GM12878 (cell line): ENCODE measurements at regions not wholly inside any gene's neighbourhood (a gene's known extent, or its start where the extent isn't known, plus 50 kb on each side); places are given as distances from the start of the nearest gene placed in this dataset.

Source experiments
- ATAC-seq: fragments of 200-7000 bp; cut with Tn5 transposase; 3 replicates; pipeline ENCODE4 v1.9.1; 2020; ENCODE audit warnings: mild to moderate bottlenecking, moderate library complexity
- BruUV-seq: library from RNA; stranded (reverse); fragments of 400-500 nt; replicated peaks from 2 replicates; lab custom pipeline; 2021; lab: Mats Ljungman, UMichigan
- CTCF ChIA-PET: fragments of 300-600 bp; sonication (Branson Sonifier 250); formaldehyde crosslinking; extraction: SDS; loops from one replicate; lab custom pipeline; 2021; ENCODE audit warnings: inconsistent platforms; lab: Yijun Ruan, JAX
- POLR2A ChIA-PET: fragments of 350-600 bp; formaldehyde crosslinking; extraction: SDS; loops from one replicate; lab custom pipeline; 2021; ENCODE audit warnings: inconsistent platforms; lab: Charles Lee
- RAD21 ChIA-PET: fragments of 300-600 bp; sonication (Branson Sonifier 250); formaldehyde crosslinking; loops from one replicate; lab custom pipeline; 2023; ENCODE audit warnings: antibody characterized with exemption; ENCODE audit not compliant: unreplicated experiment; lab: Charles Lee
- SMC1A ChIA-PET: fragments of 300-600 bp; sonication (Branson Sonifier 250); formaldehyde crosslinking; loops from one replicate; lab custom pipeline; 2023; ENCODE audit not compliant: unreplicated experiment, uncharacterized antibody; lab: Charles Lee
- DNase-seq: peaks from one replicate; pipeline ENCODE4 v3.0.0-alpha.2; 2011; ENCODE audit warnings: low read depth, low spot score
- FAIRE-seq: peaks from 3 replicates; lab custom pipeline; 2011; peaks lifted over from hg19 to GRCh38; lab: Jason Lieb, UNC
- H2AFZ ChIP-seq: 2 replicates; pipeline ENCODE4 v1.6.0; 2011; ENCODE audit warnings: low read depth, low read length, control low read depth; ENCODE audit not compliant: control insufficient read depth
- H3K27ac ChIP-seq: 2 replicates; pipeline ENCODE4 v1.5.1; 2011; ENCODE audit warnings: control low read depth; ENCODE audit not compliant: control insufficient read depth, insufficient read depth
- H3K27me3 ChIP-seq, 2 experiments: replicated peaks in 1 of 2; 2 replicates each; pipeline versions ENCODE4 v1.6.0 to v1.6.1; 2011; ENCODE audit warnings: low read length in 1 of 2; ENCODE audit not compliant: control insufficient read depth in 2 of 2, insufficient read depth in 2 of 2
- H3K36me3 ChIP-seq, 2 experiments: 2 replicates each; pipeline ENCODE4 v1.5.1; 2011; ENCODE audit warnings: low read length in 1 of 2; ENCODE audit not compliant: control insufficient read depth in 2 of 2, insufficient read depth in 2 of 2
- H3K4me1 ChIP-seq: 2 replicates; pipeline ENCODE4 v1.6.1; 2011; ENCODE audit warnings: mild to moderate bottlenecking, low read length, moderate library complexity, mixed read lengths; ENCODE audit not compliant: control insufficient read depth, insufficient read depth
- H3K4me2 ChIP-seq: 2 replicates; pipeline ENCODE4 v1.6.0; 2011; ENCODE audit warnings: control low read depth; ENCODE audit not compliant: control insufficient read depth, insufficient read depth
- H3K4me3 ChIP-seq: fragments of 200-600 bp; sonication (generic); 2 replicates; pipeline ENCODE4 v1.5.1; 2016
- H3K79me2 ChIP-seq: 2 replicates; pipeline ENCODE4 v1.6.0; 2011; ENCODE audit warnings: low read length; ENCODE audit not compliant: control insufficient read depth, insufficient read depth
- H3K9ac ChIP-seq: 2 replicates; pipeline ENCODE4 v1.8.0; 2011; ENCODE audit warnings: low read length, control low read depth, mixed read lengths; ENCODE audit not compliant: control insufficient read depth, insufficient read depth
- H3K9me3 ChIP-seq: replicated peaks from 3 replicates; pipeline ENCODE4 v1.5.1; 2011; ENCODE audit warnings: mild to moderate bottlenecking, low read length; ENCODE audit not compliant: control insufficient read depth, insufficient read depth
- H4K20me1 ChIP-seq: 2 replicates; pipeline ENCODE4 v1.6.0; 2011; ENCODE audit not compliant: control insufficient read depth, insufficient read depth
- BACH1 ChIP-seq: fragments of 450-650 bp; IDR thresholded peaks from 2 replicates; pipeline ENCODE4 v1.6.1; 2017; ENCODE audit warnings: mild to moderate bottlenecking, borderline replicate concordance
- BCLAF1 ChIP-seq: fragments of 450-650 bp; IDR thresholded peaks from 2 replicates; pipeline ENCODE4 v1.6.1; 2017; ENCODE audit warnings: antibody characterized with exemption, mild to moderate bottlenecking, moderate library complexity
- BMI1 ChIP-seq: fragments of 450-650 bp; IDR thresholded peaks from 2 replicates; pipeline ENCODE4 v1.6.1; 2016; ENCODE audit warnings: mild to moderate bottlenecking, moderate library complexity, borderline replicate concordance
- EED ChIP-seq: sonication (generic); IDR thresholded peaks from 2 replicates; pipeline ENCODE4 v1.6.1; 2016; ENCODE audit warnings: antibody characterized with exemption, low read depth
- ELK1 ChIP-seq: IDR thresholded peaks from 2 replicates; pipeline ENCODE4 v1.6.1; 2012; ENCODE audit warnings: low read depth, low read length, improper control_type of control experiment
- FOS ChIP-seq: IDR thresholded peaks from 3 replicates; pipeline ENCODE4 v1.6.1; 2011; ENCODE audit warnings: borderline replicate concordance; ENCODE audit not compliant: insufficient read length; ENCODE audit errors: extremely low read depth
- NR2C1 ChIP-seq: fragments of 450-650 bp; IDR thresholded peaks from 2 replicates; pipeline ENCODE4 v1.6.1; 2017; ENCODE audit warnings: antibody characterized with exemption, mild to moderate bottlenecking, moderate library complexity
- RBBP5 ChIP-seq: fragments of 200-600 bp; sonication (generic); conservative IDR thresholded peaks from 2 replicates; pipeline ENCODE4 v1.6.1; 2016
- RFX5 ChIP-seq: IDR thresholded peaks from 2 replicates; pipeline ENCODE4 v1.6.1; 2011; ENCODE audit warnings: low read depth, low read length, improper control_type of control experiment
- RUNX3 ChIP-seq: IDR thresholded peaks from 2 replicates; pipeline ENCODE4 v1.6.1; 2012; ENCODE audit warnings: low read length, inconsistent platforms
- SIX5 ChIP-seq: IDR thresholded peaks from 2 replicates; pipeline ENCODE4 v1.6.1; 2011; ENCODE audit warnings: mild to moderate bottlenecking, low read depth, low read length, moderate library complexity; ENCODE audit not compliant: severe bottlenecking
- SP1 ChIP-seq: IDR thresholded peaks from one replicate; pipeline ENCODE4 v1.6.1; 2011; ENCODE audit warnings: low read depth, low read length
- TAF1 ChIP-seq: IDR thresholded peaks from 2 replicates; pipeline ENCODE4 v1.6.1; 2011; ENCODE audit warnings: mild to moderate bottlenecking, low read depth, low read length, borderline replicate concordance
- USF1 ChIP-seq: IDR thresholded peaks from 2 replicates; pipeline ENCODE4 v1.6.1; 2011; ENCODE audit warnings: borderline replicate concordance, low read depth, mild to moderate bottlenecking, moderate library complexity, mixed read lengths, low read length; ENCODE audit not compliant: insufficient read depth; ENCODE audit errors: extremely low read length
- WGBS: methylation state at CpG from one replicate; pipeline ENCODE4 v1.1.6; 2016; ENCODE audit warnings: low lambda C conversion rate; ENCODE audit not compliant: insufficient replicate concordance, insufficient coverage; ENCODE audit errors: missing lambda C conversion rate; 5-methylcytosine and 5-hydroxymethylcytosine counted together
- in situ Hi-C: fragments of 300-500 bp; cut with MboI; formaldehyde crosslinking; loops from 9 replicates; pipeline ENCODE4 v1.14.3; 2018; ENCODE audit warnings: mixed read lengths
- intact Hi-C: fragments of 100-400 bp; cut with micrococcal nuclease; formaldehyde crosslinking; loops from one replicate; pipeline ENCODE4 v1.14.2; 2022; ENCODE audit not compliant: unreplicated experiment

- in situ Hi-C loops (no loop called here), intact Hi-C loops (no loop called here)
- Histone ChIP-seq H3K9me3 (no peaks in the 10 kb centered on the region), H3K27ac (no peak overlapping the region), H2AFZ (no peak overlapping the region), H3K36me3 (no peaks in the 10 kb centered on the region), H3K4me1 (no peaks in the 10 kb centered on the region), H3K4me3 (no peak overlapping the region), H3K27me3 (no peaks in the 10 kb centered on the region), H3K9ac (no peak overlapping the region), H3K79me2 (no peaks in the 10 kb centered on the region), H4K20me1 (no peaks in the 10 kb centered on the region), H3K4me2 (no peak overlapping the region)
- no TSS peak for BruUV-seq
- FAIRE-seq (no peak), DNase-seq (no peak), ATAC-seq (no peak)
- POLR2A ChIA-PET, result no interaction called here
- RAD21 ChIA-PET, result no interaction called here
- SMC1A ChIA-PET, result no interaction called here
- CTCF ChIA-PET, result no interaction called here
- no peak for TF ChIP-seq RUNX3
- TF ChIP-seq SIX5, result no peak
- 73% methylated on average over 2 of the region's 2 CpGs for WGBS
Observed at GRCh38 chr1:239841631-239842030, 250.1 kb upstream of the FMN2 start.

- in situ Hi-C loops, result no loop called here
- Histone ChIP-seq H3K4me2 (no peak overlapping the region), H4K20me1 (no peaks in the 10 kb centered on the region), H3K4me3 (no peak overlapping the region), H3K9ac (no peak overlapping the region), H2AFZ (no peak overlapping the region), H3K9me3 (no peaks in the 10 kb centered on the region), H3K79me2 (no peaks in the 10 kb centered on the region), H3K4me1 (no peaks in the 10 kb centered on the region), H3K36me3 (no peaks in the 10 kb centered on the region), H3K27me3 (no peaks in the 10 kb centered on the region), H3K27ac (no peak overlapping the region)
- 0% methylated on average over 2 of the region's 2 CpGs for WGBS
- intact Hi-C loops, result no loop called here
- no TSS peak for BruUV-seq
- FAIRE-seq (no peak), ATAC-seq (no peak), DNase-seq (no peak)
- ChIA-PET RAD21 (no interaction called here), POLR2A (no interaction called here), CTCF (no interaction called here), SMC1A (no interaction called here)
- TF ChIP-seq RFX5 (no peak), FOS (no peak), RBBP5 (no peak), SP1 (no peak), TAF1 (no peak), BACH1 (no peak), BCLAF1 (no peak), NR2C1 (no peak), USF1 (no peak), BMI1 (no peak), ELK1 (no peak), EED (no peak)
Observed at GRCh38 chr1:239843541-239843940, 248.1 kb upstream of the FMN2 start.
